Hematopoietic multipotent progenitor cell treated with erythropoietin and hydrocortisone succinate and interleukin-3 and kit ligand, for 4 days (in vitro differentiated cells): ENCODE measurements at regions not wholly inside any gene's neighbourhood (a gene's known extent, or its start where the extent isn't known, plus 50 kb on each side); places are given as distances from the start of the nearest gene placed in this dataset.
"Not testable (repeated sequence)": the region's sequence is repeated elsewhere in the genome, so short reads cannot be mapped to it uniquely, and the experiment has no call there.

Experiments
- DNase-seq: peaks from one replicate; pipeline ENCODE4 v3.0.0-alpha.2; 2015

DNA sequence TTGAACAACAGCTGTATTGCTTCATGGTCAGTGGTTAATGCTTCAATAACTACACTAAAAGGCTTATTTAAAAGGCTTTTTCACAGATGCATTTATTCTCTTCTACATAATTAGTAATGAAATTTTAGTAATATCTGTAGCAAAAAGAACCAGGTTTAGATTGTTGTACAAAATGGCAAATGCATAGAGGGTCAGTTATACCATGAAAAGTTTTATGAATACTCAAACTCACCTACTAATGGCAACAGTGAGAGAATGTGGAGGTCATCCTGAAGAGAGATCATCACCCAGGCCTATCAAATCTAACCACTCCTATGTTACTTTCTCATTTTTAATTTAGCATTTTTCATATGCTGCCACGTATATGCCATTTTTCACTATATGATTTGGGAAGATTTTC is 444.3 kb upstream of the CDH9 start:
- no peak for DNase-seq

DNA sequence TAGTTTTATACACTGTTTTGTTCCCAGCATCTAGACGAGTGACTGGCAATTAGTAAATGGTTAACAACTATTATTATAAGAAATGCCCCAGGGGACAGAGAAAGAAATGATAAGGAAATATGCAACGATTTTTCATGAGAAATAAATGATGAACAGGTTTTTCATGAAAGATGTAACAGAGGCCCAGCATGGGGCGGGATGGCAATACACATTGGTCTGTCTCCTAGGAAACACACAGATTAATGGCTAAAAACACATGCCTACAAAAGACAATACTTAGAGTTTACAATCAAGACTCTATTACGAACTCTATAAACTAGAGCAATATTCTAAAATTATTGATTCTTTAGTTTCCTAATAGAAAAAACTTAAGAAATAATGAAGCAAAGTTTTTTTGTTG is 441.5 kb upstream of the CDH9 start:
- no peak for DNase-seq

DNA sequence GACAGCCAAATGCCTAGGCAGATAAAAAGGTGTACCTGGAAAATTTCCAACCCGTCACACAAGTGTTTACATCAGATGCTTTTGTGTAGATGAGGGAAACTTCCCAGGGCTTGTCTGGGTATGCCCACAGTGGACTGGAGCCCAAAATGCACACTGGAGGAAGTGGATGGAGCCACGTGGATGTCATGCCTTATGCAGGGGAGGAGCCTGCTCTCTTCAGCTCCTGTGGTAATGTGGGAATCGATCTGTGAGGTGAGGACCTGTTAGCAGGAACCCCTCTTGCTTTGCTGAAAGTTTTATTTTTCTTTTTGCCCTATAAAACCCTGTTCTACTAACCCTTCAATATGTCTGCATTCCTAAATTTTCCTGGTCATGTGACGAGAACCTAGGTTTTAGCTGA is 439.2 kb upstream of the CDH9 start:
- no peak for DNase-seq

GRCh38 chr5:27476356-27476988 is 438.1 kb upstream of the CDH9 start:
- DNase-seq: no peak

GRCh38 chr5:27475063-27475462 is 436.7 kb upstream of the CDH9 start:
- no peak for DNase-seq

GRCh38 chr5:27474395-27474794 is 436.0 kb upstream of the CDH9 start:
- no peak for DNase-seq

GRCh38 chr5:27474047-27474309 is 435.6 kb upstream of the CDH9 start:
- DNase-seq: no peak

DNA sequence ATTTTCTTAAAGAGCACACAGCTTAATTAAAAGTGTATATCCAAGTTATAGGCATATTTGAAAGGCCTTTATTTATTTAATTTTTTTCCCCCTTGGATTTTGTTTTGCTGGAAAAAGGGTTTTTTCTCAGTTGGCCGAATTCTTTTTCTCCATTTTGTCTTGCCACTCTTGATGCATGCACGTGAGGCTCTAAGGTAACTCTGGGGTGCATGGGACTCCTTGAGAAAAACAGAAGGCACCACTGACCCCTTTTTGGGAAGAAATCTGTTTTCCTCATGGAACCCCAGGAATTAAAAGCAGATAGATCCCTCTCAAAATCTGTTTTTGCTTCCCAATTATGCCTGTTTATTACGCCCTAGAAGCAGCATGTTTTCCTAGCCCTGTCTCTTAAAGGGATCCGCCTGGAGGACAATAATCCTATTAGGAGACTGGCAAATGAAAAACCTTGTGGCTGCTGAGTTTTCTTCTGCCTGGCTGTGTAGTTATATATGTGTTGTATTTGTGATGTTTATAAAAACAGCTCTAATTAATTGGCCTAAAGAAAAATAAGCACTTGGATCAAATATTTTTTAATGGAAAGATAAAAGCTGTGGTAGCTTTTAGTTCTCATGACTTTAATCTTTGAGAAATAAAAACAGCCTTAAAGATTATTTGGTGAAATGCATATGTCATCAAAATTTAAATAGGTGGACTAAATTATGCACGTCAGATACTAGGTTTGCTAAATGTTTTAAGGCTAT is 435.1 kb upstream of the CDH9 start:
- DNase-seq: no peak

- no peak for DNase-seq
Observed at GRCh38 chr5:27472871-27473270, 434.5 kb upstream of the CDH9 start.

GRCh38 chr5:27472000-27472763 is 433.8 kb upstream of the CDH9 start:
- DNase-seq: peak; percentile 18

GRCh38 chr5:27466959-27467358 is 428.6 kb upstream of the CDH9 start:
- DNase-seq: no peak

DNA sequence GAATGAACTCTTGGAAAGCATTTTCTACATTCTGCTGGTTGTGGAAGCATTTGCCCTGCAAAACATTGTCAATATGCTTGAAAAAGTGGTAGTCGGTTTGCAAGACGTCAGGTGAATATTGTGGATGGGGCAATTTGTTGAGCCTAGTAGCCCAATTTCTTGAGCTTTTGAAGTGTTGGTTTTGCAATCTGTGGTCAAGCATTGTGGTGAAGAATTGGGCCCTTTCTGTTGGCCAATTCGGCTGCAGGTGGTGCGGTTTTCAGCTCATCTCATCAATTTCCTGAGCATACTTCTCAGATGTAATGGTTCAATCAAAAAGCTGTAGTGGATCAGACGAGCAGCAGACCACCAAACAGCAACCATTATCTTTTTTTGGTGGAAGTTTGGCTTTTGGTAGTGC is 426.8 kb upstream of the CDH9 start:
- DNase-seq: peak; percentile 62

GRCh38 chr5:27463446-27464149 is 425.2 kb upstream of the CDH9 start:
- DNase-seq: no peak

DNA sequence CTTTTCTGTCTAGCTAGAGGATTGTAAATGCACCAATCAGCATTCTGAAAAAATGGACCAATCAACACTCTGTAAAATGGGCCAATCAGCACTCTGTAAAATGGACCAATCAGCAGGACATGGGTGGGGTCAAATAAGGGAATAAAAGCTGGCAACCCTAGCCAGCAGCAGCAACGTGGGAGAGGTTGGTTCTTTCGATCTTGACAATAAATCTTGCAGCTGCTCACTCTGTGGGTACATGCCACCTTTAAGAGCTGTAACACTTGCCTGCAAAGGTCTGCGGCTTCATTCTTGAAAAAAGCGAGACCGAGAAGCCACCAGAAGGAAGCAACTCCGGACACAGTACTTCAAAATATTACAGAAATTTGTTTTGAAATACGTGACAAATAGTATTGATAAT is 424.6 kb upstream of the CDH9 start:
- no peak for DNase-seq

DNA sequence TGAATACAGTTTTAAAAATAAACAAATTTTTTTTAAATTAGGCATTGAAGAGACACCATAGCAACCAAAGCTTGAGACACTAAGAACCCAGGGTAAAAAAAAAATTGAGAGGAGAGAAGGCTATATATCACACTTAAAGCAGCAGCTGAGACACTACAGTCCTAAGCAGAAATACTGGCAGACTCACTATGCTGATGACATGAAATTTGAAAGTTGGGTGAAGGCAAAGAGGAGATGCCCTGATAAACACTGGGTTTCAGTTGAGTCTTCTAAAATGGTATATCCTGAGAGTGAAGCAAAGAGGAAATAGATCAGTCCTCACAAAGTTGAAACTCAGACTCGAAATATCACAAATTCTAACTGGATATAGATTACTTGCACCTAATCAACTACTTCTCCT is 419.9 kb upstream of the CDH9 start:
- DNase-seq: no peak

GRCh38 chr5:27451377-27451776 is 413.0 kb upstream of the CDH9 start:
- DNase-seq: no peak

DNA sequence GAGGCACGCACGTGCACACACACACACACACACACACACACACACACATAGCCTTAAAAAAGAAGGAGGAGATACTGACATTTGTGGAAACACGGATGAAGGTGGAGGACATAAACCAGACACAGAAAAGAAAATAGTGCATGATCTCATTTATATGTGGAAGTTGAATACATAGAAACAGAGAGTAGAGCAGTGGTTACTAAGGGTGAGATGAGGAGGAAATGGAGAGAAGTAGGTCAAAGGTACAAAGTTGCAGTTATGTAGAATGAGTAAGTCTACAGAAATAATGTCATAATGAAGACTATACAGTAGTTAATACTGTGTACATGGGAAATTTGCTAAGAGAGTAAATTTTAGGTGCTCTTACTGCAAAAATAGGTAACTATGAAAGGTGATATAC is 412.2 kb upstream of the CDH9 start:
- no peak for DNase-seq

DNA sequence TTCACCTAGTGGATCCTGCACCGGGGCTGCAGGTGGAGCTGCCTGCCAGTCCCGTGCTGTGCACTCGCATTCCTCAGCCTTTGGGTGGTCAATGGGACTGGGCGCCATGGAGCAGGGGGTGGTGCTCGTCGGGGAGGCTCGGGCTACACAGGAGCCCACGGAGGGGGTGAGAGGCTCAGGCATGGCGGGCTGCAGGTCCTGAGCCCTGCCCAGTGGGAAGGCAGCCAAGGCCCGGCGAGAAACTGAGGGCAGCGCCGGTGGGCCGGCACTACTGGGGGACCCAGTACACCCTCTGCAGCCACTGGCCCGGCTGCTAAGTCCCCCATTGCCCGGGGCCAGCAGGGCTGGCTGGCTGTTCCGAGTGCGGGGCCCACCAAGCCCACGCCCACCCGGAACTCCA is 401.0 kb upstream of the CDH9 start:
- DNase-seq: not testable (repeated sequence)

DNA sequence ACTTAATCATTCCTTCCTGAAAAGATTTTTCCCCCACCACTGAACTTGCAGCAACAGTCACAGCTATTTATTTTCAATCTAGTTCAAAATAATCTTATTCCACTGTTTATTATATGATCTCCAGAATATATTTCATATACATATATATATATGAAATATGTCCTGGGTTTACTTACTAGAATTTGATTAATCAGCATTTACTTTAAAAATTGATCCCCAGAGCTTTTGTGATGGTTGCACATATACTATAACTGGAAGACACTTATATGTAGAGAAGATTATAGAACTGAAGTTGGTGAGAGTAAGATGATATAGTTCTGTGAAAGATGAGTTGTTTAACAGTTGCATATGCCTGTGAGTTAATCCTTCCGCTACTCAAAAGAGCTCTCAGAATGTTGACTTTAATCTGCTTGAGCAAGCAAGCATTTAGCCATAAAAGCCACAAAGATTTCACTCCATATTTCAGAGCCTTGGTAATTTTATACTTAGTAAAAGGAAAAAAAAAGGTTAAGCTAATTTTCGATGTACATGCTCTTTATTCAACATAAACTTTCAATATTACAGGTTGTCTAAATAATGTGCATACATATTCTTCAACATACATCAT is 399.3 kb upstream of the CDH9 start:
- no peak for DNase-seq

DNA sequence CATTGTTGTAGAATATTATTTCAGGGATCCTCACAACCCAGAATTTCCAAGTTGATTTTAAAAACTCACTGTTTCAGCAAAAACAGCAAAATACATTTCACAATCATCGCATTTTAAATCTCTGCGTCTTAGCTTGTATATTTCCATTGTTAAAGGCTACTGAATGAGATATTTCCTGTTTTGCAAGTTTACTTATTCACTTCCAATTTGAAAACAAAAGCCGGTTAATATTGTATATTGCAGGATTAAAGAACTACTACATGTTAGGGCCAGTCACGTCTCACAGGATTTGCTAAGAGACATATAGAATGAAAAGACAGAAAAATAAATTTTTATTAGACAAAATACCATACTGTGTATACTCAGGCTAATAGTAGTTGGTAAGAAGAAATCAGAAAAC is 395.9 kb upstream of the CDH9 start:
- DNase-seq: no peak

GRCh38 chr5:27414099-27414498 is 375.7 kb upstream of the CDH9 start:
- DNase-seq: no peak

DNA sequence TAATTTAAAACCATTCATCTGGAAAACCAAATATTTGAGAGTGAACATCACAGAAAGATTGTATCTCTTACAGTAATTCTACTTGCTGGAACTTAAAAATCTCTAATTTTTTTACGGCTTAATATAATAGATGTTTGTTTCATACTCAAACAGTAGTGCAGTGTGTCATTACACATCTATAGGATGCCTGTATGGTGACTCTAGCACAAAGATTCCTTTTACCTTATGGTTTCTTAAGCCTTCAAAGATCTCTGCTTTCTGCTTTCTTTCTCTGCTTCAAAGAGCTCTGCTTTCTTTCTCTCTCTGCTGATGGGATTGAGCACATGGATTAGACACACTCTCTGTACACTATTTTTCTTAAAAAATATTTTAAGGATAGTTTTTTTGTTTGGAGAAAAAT is 374.0 kb upstream of the CDH9 start:
- DNase-seq: no peak

DNA sequence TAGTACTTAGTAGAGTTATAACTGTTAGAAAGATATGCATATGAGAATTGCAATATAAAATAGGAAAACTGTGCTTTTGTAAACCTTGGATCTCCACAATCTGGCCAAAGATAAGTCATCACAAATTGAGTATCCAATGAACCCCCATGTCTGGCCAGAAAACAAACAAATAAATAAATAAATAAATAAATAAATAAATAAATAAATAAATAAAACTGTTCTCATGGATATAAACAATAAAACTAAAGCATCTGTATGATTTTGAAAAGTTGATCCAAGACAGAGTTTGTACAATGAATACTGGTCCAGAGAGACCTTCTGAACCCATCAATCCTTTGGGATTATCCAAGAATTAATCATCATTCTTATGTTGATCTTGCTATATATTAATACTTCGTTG is 367.6 kb upstream of the CDH9 start:
- DNase-seq: no peak
